HCT116 (cell line): ENCODE measurements at regions not wholly inside any gene's neighbourhood (a gene's known extent, or its start where the extent isn't known, plus 50 kb on each side); places are given as distances from the start of the nearest gene placed in this dataset.

Experiments
- ATAC-seq: fragments of 200-7000 bp; cut with Tn5 transposase; 2 replicates; pipeline ENCODE4 v1.9.1; 2020; ENCODE audit warnings: mild to moderate bottlenecking, moderate library complexity
- BruUV-seq: library from RNA; stranded (reverse); fragments of 400-500 nt; replicated peaks from 2 replicates; lab custom pipeline; 2021; lab: Mats Ljungman, UMichigan
- CTCF ChIA-PET: fragments of 300-600 bp; sonication (Branson Sonifier 250); formaldehyde crosslinking; loops from one replicate; lab custom pipeline; 2021; ENCODE audit warnings: antibody characterized with exemption; lab: Charles Lee
- POLR2A ChIA-PET: fragments of 300-600, 350-600 bp; sonication (Branson Sonifier 250); formaldehyde crosslinking; loops from one replicate; lab custom pipeline; 2021; ENCODE audit warnings: antibody characterized with exemption; lab: Charles Lee
- RAD21 ChIA-PET, 2 experiments: fragments of 300-600 bp; sonication (Branson Sonifier 250); formaldehyde crosslinking; loops; one replicate each; lab custom pipeline; 2023; ENCODE audit warnings: low total read pairs in 2 of 2; ENCODE audit not compliant: uncharacterized antibody in 2 of 2, unreplicated experiment in 2 of 2, low non-redundant PET in 1 of 2; lab: Charles Lee
- DNase-seq: peaks from one replicate; pipeline ENCODE4 v3.0.0-alpha.2; 2010; ENCODE audit warnings: low read depth, low spot score
- H2AFZ ChIP-seq: fragments of 200-600 bp; shearing (Covaris generic), sonication (generic); 2 replicates; pipeline ENCODE4 v1.6.1; 2017; ENCODE audit warnings: low read depth, mixed run types, mixed read lengths, antibody characterized with exemption, low read length; ENCODE audit not compliant: poor library complexity, severe bottlenecking
- H3K27ac ChIP-seq: 2 replicates; pipeline ENCODE4 v1.5.1; 2012; ENCODE audit warnings: low read depth, low read length
- H3K27me3 ChIP-seq: fragments of 200-600 bp; sonication (generic); 2 replicates; pipeline ENCODE4 v1.6.1; 2016; ENCODE audit warnings: mixed run types, low read length, mixed read lengths; ENCODE audit not compliant: insufficient read depth
- H3K36me3 ChIP-seq, 2 experiments: fragments of 200-500 bp in 1 of 2; fragments of 200-600 bp in 1 of 2; sonication (Bioruptor generic) in 1 of 2; sonication (generic) in 1 of 2; 2 replicates each; pipeline versions ENCODE4 v1.5.1 to v1.6.1; 2014 to 2016; ENCODE audit warnings: low read length in 2 of 2, inconsistent platforms in 1 of 2, mixed read lengths in 1 of 2, mixed run types in 1 of 2; ENCODE audit not compliant: insufficient read depth in 2 of 2, control insufficient read depth in 1 of 2
- H3K4me1 ChIP-seq, 2 experiments: fragments of 200-600 bp in 1 of 2; sonication (generic) in 1 of 2; 2 replicates each; pipeline versions ENCODE4 v1.5.1 to v1.6.1; 2012 to 2017; ENCODE audit warnings: low read length in 2 of 2, inconsistent platforms in 1 of 2, mild to moderate bottlenecking in 1 of 2, mixed read lengths in 1 of 2, mixed run types in 1 of 2, moderate library complexity in 1 of 2; ENCODE audit not compliant: insufficient read depth in 2 of 2, control insufficient read depth in 1 of 2
- H3K4me2 ChIP-seq: fragments of 200-600 bp; sonication (generic); 2 replicates; pipeline ENCODE4 v1.6.1; 2017; ENCODE audit warnings: mixed run types, low read length, mixed read lengths
- H3K4me3 ChIP-seq, 2 experiments: fragments of 200-600 bp in 1 of 2; sonication (generic) in 1 of 2; replicated peaks in 1 of 2; 2 replicates each; pipeline ENCODE4 v1.5.1; 2011 to 2016; ENCODE audit warnings: low read length in 2 of 2, control low read depth in 1 of 2, low read depth in 1 of 2, mild to moderate bottlenecking in 1 of 2, mixed read lengths in 1 of 2, mixed run types in 1 of 2
- H3K79me2 ChIP-seq: fragments of 200-600 bp; sonication (generic); 2 replicates; pipeline ENCODE4 v1.6.1; 2017; ENCODE audit warnings: mild to moderate bottlenecking, mixed run types, low read length, moderate library complexity, mixed read lengths; ENCODE audit not compliant: insufficient read depth
- H3K9ac ChIP-seq: fragments of 200-600 bp; sonication (generic); 2 replicates; pipeline ENCODE4 v1.6.1; 2016; ENCODE audit warnings: low read length, mixed read lengths
- H3K9me2 ChIP-seq: fragments of 200-600 bp; sonication (generic), shearing (Covaris generic); 2 replicates; pipeline ENCODE4 v1.6.1; 2017; ENCODE audit warnings: mixed run types, mild to moderate bottlenecking, moderate library complexity; ENCODE audit not compliant: insufficient read depth
- H3K9me3 ChIP-seq, 2 experiments: fragments of 200-500 bp in 1 of 2; fragments of 200-600 bp in 1 of 2; sonication (Bioruptor generic) in 1 of 2; sonication (generic) in 1 of 2; 2 replicates each; pipeline ENCODE4 v1.6.1; 2014 to 2017; ENCODE audit warnings: low read length in 2 of 2, mixed read lengths in 2 of 2, inconsistent platforms in 1 of 2, low read depth in 1 of 2, mild to moderate bottlenecking in 1 of 2, mixed run types in 1 of 2, moderate library complexity in 1 of 2; ENCODE audit not compliant: control insufficient read depth in 1 of 2, insufficient read depth in 1 of 2
- H4K20me1 ChIP-seq: fragments of 200-600 bp; sonication (generic), shearing (Covaris generic); 2 replicates; pipeline ENCODE4 v1.6.1; 2017; ENCODE audit warnings: mixed run types, mild to moderate bottlenecking, moderate library complexity; ENCODE audit not compliant: insufficient read depth
- CBX3 ChIP-seq: IDR thresholded peaks from 2 replicates; pipeline ENCODE4 v1.6.1; 2012; ENCODE audit warnings: low read depth
- ELF1 ChIP-seq: IDR thresholded peaks from 2 replicates; pipeline ENCODE4 v1.6.1; 2012; ENCODE audit warnings: low read depth, borderline replicate concordance
- EZH2phosphoT487 ChIP-seq: fragments of 200-600 bp; IDR thresholded peaks from 2 replicates; pipeline ENCODE4 v1.6.1; 2018; ENCODE audit warnings: antibody characterized with exemption, borderline replicate concordance
- FOSL1 ChIP-seq: IDR thresholded peaks from 2 replicates; pipeline ENCODE4 v1.6.1; 2012; ENCODE audit warnings: low read depth
- JUND ChIP-seq: IDR thresholded peaks from 2 replicates; pipeline ENCODE4 v1.6.1; 2012
- POLR2A ChIP-seq: IDR thresholded peaks from 2 replicates; pipeline ENCODE4 v1.7.0; 2011; ENCODE audit warnings: borderline replicate concordance; ENCODE audit not compliant: insufficient read depth, insufficient read length; ENCODE audit errors: extremely low read depth
- POLR2AphosphoS5 ChIP-seq: IDR thresholded peaks from 2 replicates; pipeline ENCODE4 v1.6.1; 2011; ENCODE audit warnings: mild to moderate bottlenecking, low read depth, low read length, moderate library complexity
- RAD21 ChIP-seq: IDR thresholded peaks from 2 replicates; pipeline ENCODE4 v1.6.1; 2012; ENCODE audit warnings: low read depth, mild to moderate bottlenecking
- SRF ChIP-seq: IDR thresholded peaks from 2 replicates; pipeline ENCODE4 v1.6.1; 2012; ENCODE audit warnings: low read depth
- intact Hi-C: fragments of 100-400 bp; cut with micrococcal nuclease; formaldehyde crosslinking; loops from 2 replicates; pipeline ENCODE4 v1.10.0; 2022
- TF ChIP-seq, protein P1 (sequence below): IDR thresholded peaks from 2 replicates; pipeline ENCODE4 v1.6.1; 2012
- TF ChIP-seq, protein P2 (sequence below): IDR thresholded peaks from 2 replicates; pipeline ENCODE4 v1.6.1; 2011; ENCODE audit warnings: mild to moderate bottlenecking, low read length, moderate library complexity; ENCODE audit not compliant: insufficient replicate concordance; ENCODE audit errors: extremely low read depth

DNA sequence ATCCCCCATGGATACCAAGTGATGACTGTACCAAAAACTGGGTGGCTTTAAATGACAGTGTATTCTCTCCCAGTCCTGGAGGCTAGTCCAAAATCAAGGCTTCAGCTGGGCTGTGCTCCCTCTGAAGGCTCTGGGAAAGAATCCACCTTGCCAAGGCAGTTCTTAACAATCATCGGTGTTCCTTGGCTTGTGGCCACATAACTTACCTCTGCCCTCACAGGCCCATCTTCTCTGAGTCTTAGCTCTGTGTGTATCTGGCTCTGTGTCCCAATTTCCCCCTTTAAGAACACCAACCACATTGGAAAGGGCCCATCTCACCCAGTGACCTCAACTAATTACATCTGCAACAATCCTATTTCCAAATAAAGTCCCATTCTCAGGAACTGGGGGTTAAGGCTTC is 503.0 kb upstream of the PROK2 start:
- no peaks in the 10 kb centered on the region for H3K79me2 ChIP-seq
- no peak overlapping the region for H3K4me2 ChIP-seq
- H3K27ac ChIP-seq: no peak overlapping the region
- intact Hi-C loops: no loop called here
- ChIA-PET RAD21 (no interaction called here), CTCF (no interaction called here), POLR2A (no interaction called here)
- no peaks in the 10 kb centered on the region for H3K9me3 ChIP-seq
- TF ChIP-seq ELF1 (no peak), JUND (no peak), SRF (no peak), EZH2phosphoT487 (no peak), POLR2A (no peak), POLR2AphosphoS5 (no peak), FOSL1 (no peak), RAD21 (no peak), CBX3 (no peak)
- TF ChIP-seq, protein P1, sequence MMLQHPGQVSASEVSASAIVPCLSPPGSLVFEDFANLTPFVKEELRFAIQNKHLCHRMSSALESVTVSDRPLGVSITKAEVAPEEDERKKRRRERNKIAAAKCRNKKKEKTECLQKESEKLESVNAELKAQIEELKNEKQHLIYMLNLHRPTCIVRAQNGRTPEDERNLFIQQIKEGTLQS: no peak
- TF ChIP-seq, protein P2, sequence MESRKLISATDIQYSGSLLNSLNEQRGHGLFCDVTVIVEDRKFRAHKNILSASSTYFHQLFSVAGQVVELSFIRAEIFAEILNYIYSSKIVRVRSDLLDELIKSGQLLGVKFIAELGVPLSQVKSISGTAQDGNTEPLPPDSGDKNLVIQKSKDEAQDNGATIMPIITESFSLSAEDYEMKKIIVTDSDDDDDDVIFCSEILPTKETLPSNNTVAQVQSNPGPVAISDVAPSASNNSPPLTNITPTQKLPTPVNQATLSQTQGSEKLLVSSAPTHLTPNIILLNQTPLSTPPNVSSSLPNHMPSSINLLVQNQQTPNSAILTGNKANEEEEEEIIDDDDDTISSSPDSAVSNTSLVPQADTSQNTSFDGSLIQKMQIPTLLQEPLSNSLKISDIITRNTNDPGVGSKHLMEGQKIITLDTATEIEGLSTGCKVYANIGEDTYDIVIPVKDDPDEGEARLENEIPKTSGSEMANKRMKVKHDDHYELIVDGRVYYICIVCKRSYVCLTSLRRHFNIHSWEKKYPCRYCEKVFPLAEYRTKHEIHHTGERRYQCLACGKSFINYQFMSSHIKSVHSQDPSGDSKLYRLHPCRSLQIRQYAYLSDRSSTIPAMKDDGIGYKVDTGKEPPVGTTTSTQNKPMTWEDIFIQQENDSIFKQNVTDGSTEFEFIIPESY: no peak
- no TSS peak for BruUV-seq
- ATAC-seq (no peak), DNase-seq (no peak)
- H2AFZ ChIP-seq: no peak overlapping the region
- no peaks in the 10 kb centered on the region for H3K36me3 ChIP-seq
- H4K20me1 ChIP-seq: no peaks in the 10 kb centered on the region
- no peaks in the 10 kb centered on the region for H3K4me1 ChIP-seq
- peaks cover 39% of the 10 kb centered on the region; the same call in 1 of the 2 replicates for H3K27me3 ChIP-seq
- H3K9me2 ChIP-seq: no peaks in the 10 kb centered on the region
- no peak overlapping the region for H3K9ac ChIP-seq
- no peak overlapping the region for H3K4me3 ChIP-seq
